PFSK-1 (cell line): ENCODE measurements at regions not wholly inside any gene's neighbourhood (a gene's known extent, or its start where the extent isn't known, plus 50 kb on each side); places are given as distances from the start of the nearest gene placed in this dataset.

ENCODE experiments used
- FOXP2 ChIP-seq: optimal IDR thresholded peaks from 2 replicates; pipeline ENCODE3; 2011; ENCODE audit warnings: borderline replicate concordance, control low read depth, inconsistent platforms; ENCODE audit not compliant: insufficient read depth; ENCODE audit errors: extremely low read length, extremely low read depth
- POLR2AphosphoS5 ChIP-seq: IDR thresholded peaks from 2 replicates; pipeline ENCODE4 v1.6.1; 2012; ENCODE audit warnings: low read depth, mild to moderate bottlenecking, control low read depth, low read length, moderate library complexity
- REST ChIP-seq, 2 experiments: IDR thresholded peaks; 2 replicates each; pipeline versions ENCODE4 v1.6.1 to v1.8.0; 2011 to 2012; ENCODE audit warnings: low read depth in 2 of 2, low read length in 2 of 2, control low read depth in 1 of 2, inconsistent platforms in 1 of 2, mild to moderate bottlenecking in 1 of 2, moderate library complexity in 1 of 2; ENCODE audit not compliant: insufficient read depth in 1 of 2
- SIN3A ChIP-seq: IDR thresholded peaks from 2 replicates; pipeline ENCODE4 v1.6.1; 2012; ENCODE audit warnings: mild to moderate bottlenecking, low read length, moderate library complexity, borderline replicate concordance; ENCODE audit not compliant: insufficient read depth
- TAF1 ChIP-seq: IDR thresholded peaks from 2 replicates; pipeline ENCODE4 v1.6.1; 2012; ENCODE audit warnings: low read length, control low read depth, borderline replicate concordance; ENCODE audit not compliant: insufficient read depth

- TF ChIP-seq SIN3A: no peak
- TF ChIP-seq POLR2AphosphoS5: no peak
- no peak for TF ChIP-seq FOXP2
- no peak for TF ChIP-seq TAF1
- TF ChIP-seq REST (IDR thresholded peaks at IDR 0.05; ENCODE audit: insufficient read depth in 1 of 2, low read depth in 2 of 2, low read length in 2 of 2): no peak
Observed at GRCh38 chr5:158275511-158275910, 416.6 kb upstream of the CLINT1 start.

- TF ChIP-seq FOXP2 (no peak), REST (IDR thresholded peaks at IDR 0.05; ENCODE audit: insufficient read depth in 1 of 2, low read depth in 2 of 2, low read length in 2 of 2) (no peak), SIN3A (no peak), TAF1 (no peak), POLR2AphosphoS5 (no peak)
Observed at GRCh38 chr5:158273035-158273434, 414.1 kb upstream of the CLINT1 start.

- TF ChIP-seq TAF1 (no peak), REST (IDR thresholded peaks at IDR 0.05; ENCODE audit: insufficient read depth in 1 of 2, low read depth in 2 of 2, low read length in 2 of 2) (no peak), POLR2AphosphoS5 (no peak), SIN3A (no peak)
Observed at GRCh38 chr5:158272409-158272808, 413.5 kb upstream of the CLINT1 start.

- TF ChIP-seq REST (IDR thresholded peaks at IDR 0.05; ENCODE audit: insufficient read depth in 1 of 2, low read depth in 2 of 2, low read length in 2 of 2) (no peak), POLR2AphosphoS5 (no peak), TAF1 (no peak), SIN3A (no peak)
Observed at GRCh38 chr5:158270996-158271554, 412.1 kb upstream of the CLINT1 start.

GRCh38 chr5:158268286-158268685, 409.3 kb upstream of the CLINT1 start:
- TF ChIP-seq SIN3A: no peak
- TF ChIP-seq POLR2AphosphoS5: no peak
- TF ChIP-seq FOXP2: no peak
- no peak for TF ChIP-seq REST (IDR thresholded peaks at IDR 0.05; ENCODE audit: insufficient read depth in 1 of 2, low read depth in 2 of 2, low read length in 2 of 2)
- no peak for TF ChIP-seq TAF1
